Fibroblast of skin of right quadriceps (primary cell): ENCODE measurements at regions not wholly inside any gene's neighbourhood (a gene's known extent, or its start where the extent isn't known, plus 50 kb on each side); places are given as distances from the start of the nearest gene placed in this dataset.
"Not testable (repeated sequence)": the region's sequence is repeated elsewhere in the genome, so short reads cannot be mapped to it uniquely, and the experiment has no call there.

ENCODE experiments used
- DNase-seq: peaks from one replicate; pipeline ENCODE4 v3.0.0-alpha.2; 2013

DNA sequence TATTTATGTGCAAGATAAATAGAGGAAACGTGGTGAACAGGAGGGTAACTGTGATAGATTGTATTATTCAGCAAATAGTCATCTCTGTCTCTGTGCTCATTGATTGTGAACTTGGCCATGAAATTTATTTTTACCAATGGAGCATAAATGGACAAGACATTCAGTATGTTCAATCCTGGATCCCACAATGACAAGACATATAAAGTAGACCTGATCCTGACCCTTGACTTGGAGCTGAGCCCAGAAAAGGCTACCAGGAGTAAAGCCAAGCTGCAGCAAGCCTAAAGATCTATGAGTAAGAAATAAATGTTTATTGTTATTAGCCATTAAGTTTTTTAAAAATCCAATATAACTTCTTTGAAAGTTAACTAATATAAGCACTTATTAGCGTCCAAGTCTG is 531.2 kb downstream of the PIK3C3 start:
- no peak for DNase-seq

DNA sequence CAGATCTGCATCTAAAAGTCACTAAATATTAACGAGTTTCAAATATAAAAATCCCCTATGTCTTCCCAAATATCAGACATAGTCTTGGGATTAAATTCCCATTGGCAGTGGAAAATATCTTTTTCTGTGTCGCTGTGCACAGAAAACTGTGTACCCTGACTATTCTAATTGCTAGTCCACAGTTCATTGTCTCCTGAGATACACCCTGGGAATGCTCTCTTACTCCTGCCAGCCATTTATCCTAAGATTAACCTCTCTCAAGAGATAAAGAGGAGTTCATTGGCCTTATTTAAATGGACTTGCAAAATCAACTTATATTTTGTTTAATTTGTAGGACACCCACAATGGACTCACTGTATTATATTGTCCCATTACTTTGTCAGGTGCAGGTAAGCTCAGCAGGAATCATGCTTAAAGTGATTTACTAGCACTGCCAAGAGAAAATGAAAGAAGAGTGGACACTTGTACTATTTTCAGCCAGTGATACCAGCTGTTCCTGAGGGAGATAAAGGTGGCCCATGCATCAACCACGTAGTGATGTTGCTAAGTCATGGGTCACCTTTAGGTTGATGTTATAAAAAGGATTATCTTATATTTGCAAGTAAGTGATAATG is 553.8 kb downstream of the PIK3C3 start:
- no peak for DNase-seq

DNA sequence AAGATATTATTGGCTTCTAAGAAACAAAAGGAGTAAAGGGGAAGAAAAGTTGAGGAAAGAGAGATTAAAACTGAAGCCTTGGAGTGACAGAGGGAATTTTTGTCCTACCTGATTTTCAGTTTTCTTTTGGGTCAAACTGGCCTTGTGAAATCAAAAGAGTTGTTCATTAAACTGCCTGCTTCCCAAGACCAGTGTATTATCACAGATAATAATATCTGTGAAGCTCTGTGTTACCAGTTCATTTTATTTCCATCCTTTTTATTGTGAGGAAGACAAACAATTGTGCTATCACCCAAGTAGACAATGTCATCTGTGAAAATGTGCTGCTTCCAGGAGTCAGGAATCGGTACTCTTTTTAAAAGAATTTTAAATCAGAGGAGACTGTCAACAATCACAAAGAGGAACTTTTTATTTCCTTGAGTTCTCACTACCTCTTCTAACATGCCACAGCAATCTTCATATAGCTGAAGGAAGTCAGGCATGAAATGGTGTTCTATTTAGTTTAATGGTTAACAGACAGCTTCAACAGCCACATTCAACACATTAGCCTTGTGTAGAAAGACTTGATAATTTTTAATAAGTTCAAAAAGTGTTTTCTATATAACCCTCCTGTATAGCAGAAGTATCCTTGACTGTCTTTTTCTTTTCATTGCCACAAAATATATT is 554.8 kb downstream of the PIK3C3 start:
- DNase-seq: no peak

DNA sequence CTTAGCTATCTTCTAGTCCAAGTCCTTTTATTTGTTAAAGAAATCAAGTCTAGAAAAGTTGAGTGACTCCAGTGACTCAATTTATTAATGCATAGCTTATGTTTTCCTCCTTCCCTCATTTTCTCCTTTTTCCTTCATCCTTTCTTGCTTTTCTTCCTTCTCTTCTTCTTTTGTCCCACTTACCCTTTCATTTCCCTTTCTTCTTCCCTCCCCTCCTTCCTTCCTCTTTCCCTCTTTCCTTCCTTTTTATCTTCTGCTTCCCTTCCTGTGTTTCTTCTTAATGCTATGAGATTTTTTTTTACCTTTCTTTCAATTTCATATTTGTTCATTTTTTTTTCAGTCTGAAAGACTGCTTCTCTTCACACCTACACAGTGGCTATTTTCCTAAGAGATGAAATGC is 555.5 kb downstream of the PIK3C3 start:
- DNase-seq: no peak

DNA sequence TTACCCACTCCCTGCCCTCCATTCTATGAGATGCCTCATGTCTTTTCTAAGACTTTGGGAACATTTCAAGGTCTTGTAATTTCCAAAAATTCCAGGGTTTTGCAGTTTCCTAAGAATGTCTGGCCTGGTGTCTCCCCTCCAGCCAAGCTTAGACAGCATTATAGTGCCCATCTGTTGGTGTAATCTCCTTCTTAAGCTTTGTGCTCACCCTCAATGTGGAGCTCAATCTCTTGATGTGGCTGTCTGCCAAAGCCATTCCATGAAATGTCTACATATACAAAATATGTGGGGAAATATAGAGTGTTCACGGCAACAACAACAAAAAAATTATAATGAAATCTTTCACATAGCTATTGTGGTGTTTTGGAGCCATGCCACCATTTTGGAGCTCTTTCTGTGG is 558.4 kb downstream of the PIK3C3 start:
- no peak for DNase-seq

DNA sequence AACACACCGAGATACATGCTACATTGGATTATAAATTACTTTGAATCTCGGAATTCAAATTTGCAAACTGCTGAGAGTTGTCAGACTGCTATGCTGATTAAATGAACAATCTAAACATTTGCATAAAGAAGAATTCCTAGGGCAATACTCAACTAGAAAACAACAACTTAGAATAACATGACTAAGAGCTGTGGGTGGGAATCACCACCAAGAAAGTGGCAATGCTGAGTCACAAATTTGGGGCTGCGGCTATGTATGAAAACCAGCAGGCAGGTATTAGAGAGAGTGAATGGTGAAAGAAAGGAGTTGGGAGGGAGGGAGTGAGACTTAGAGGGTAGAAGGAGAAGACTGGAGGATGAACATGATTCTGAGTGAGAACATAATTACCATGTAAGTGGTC is 559.5 kb downstream of the PIK3C3 start:
- DNase-seq: peak; percentile 20

DNA sequence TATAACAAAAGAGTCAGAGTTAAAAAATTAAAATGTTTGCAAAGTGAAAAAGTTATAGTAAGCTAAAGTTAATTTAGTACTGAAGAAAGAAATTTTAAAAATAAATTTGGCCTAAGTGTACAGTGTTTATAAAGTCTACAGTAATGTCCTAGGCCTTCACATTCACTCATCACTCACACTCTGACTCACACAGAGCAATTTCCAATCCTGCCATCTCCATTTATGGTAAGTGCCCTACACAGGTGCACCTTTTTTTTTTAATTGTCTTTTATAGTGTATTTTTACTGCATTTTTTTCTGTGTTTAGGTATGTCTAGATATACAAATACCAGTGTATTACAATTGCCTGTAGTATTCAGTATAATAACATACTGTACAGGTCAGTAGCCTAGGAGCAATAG is 562.9 kb downstream of the PIK3C3 start:
- no peak for DNase-seq

DNA sequence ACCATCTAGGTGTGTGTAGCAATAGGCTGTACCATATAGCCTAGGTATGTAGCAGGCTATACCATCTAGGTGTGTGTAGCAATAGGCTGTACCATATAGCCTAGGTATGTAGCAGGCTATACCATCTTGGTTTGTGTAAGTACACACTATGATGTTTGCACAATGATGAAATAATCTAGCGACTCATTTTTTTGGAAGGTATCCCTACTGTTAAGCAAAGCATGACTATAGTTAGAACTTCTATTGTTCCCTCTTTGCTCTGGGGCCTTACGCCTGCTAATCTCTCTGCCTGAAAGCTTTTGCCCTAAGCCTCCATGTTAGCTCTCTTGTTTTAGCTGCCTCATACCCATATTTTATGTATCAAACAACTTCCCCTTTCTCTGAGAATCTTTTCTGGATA is 563.3 kb downstream of the PIK3C3 start:
- DNase-seq: not testable (repeated sequence)

DNA sequence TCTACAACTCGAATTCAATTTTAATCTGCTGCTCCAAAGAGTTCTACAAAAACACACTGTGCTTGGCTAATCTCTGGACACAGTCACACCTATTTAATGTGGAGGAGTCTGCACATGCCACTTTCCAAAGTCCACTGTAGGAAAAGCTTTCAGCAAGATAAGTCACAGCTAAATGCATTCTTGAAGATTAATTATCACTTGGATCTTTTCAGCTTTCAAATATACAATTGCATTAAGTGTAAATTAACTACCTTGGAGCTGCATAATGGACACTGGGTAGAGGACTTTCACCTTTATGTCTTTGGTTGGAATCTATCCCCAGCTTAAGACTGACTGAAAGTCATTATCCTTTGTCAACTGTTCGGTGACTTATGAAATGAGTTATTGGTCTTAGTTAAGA is 565.1 kb downstream of the PIK3C3 start:
- DNase-seq: no peak

DNA sequence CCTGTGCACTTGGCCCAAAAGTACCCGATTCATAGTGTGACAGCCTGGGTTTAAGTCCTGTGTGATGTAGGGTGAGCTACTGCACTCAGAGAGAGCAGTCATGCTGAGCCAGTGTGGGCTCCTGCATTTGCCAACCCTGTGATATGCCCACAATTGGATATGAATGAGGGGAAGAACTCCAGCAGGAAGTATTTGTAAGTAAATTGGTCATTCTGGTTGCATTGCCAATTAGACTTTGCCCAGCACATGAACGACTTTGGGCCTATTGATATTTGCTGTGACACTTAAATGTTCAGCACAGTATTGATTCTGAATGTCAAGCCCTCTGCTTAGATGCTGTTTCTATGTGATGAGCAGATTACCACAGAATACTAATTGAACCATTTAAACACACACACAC is 570.9 kb downstream of the PIK3C3 start:
- DNase-seq: no peak

DNA sequence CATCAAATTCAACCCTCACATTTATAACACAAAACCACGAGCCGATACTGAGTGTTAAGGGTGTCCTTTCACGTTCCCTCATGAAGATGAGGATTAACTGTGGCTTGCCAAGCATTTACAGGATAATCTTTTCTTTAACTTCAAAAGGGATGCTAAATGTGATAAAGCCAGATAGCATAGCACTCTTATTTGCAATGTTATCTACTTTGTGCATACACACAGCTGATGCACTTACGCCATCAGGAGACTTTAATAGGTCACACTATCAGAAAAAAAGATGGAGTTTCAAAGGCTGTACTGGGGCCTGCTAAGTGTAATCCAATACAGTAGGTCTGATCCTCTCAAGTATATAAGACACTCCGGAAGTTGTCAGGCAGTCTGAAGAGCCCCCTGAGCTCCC is 572.7 kb downstream of the PIK3C3 start:
- DNase-seq: no peak

DNA sequence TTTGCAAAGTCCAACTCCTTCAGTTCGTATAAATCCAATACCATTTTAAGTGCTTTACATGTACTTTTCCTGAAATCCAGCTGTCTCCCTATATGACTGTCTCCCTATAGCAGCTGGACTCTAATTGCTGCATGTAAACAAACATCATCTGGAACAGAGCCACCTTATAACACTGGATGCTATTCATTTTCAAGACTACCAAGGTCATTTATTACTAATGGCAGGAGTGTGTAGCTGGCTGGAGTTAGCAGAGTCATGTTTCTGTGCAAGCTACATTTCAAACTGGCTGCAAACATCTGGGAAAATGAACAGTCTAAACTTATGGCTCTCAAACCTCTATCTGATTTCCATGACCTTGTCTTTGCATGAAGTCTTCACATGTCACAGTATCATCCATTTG is 575.2 kb downstream of the PIK3C3 start:
- DNase-seq: no peak

DNA sequence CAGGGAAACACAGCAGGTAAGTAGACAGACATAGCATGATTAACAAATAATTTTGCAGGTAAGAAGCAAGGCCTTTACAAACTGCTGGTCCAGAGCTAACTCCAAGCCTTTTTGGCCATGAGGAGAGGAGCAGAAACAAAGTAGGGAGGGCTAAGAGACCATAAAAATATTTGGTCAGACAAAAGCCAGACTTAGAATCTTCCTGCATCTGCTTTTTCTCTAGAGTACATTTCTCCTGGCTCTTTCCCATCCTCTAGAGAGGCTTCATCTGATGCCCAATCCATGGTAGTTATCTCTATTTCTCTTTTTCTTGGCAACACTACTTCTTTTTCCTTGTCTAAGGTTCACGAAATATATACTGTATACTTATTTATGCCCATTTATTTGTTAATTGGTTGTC is 577.1 kb downstream of the PIK3C3 start:
- no peak for DNase-seq

DNA sequence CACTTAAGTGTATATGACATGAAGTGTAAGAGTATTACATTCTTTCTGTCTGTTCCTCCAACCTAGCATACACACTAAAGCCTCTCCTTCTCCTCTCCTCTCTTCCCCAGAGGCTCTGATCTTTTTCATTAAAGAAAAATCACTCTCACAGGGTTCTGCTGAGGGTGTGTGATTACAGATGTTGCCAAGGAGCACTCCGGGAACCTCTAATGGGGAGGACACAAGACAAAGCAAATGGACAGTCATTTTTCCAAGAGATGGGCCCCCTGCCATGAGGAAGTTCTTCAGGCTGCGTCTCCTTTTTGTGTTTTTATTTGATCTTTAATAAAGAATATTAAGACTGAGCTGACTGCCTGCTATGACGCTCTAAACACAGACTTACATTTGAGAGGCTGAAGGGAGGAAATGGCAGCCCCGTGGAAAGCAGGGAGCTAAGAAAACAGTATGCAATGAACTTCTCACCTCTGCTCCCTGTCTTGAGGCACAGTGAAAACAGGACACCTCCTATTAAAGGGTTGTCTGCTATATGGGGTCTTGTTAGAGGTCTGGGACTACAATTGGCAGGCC is 578.1 kb downstream of the PIK3C3 start:
- DNase-seq: no peak

DNA sequence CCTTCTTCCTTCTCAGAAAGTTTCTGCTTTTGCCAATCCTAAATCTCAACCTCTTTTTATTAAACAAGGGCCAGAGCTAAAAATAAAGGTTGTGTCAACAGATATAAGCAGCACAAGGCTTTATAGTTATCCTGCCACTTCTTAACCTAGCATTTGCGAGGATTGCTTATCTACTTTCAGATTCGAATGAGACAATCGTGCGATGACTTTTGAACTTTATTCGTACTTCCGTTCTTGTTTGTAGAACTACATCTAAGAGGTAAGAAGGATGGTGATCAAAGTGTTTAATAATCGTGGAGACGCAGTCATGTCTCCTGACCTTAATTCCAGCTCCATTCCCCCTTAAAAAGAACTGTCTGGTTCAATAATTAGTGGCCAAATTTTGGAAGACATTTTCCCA is 578.6 kb downstream of the PIK3C3 start:
- no peak for DNase-seq

DNA sequence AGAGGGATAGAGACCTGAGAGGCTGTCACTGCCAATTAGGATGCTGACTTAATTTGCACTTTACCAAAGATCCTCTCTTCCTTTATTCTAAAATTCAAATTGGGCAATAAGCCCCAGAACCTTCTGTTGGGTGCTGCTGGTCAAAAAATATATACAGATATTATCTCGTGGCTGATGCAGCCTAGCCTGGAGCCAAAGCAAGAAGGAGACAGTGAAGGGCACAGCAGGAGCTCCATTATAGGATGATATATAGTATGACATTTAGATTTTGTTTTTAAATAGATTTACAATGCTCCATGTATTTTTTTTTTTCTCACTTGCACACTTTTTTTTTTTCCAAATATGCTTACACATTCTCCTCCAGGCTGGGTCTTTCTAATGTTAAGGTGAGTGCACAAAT is 579.3 kb downstream of the PIK3C3 start:
- no peak for DNase-seq

DNA sequence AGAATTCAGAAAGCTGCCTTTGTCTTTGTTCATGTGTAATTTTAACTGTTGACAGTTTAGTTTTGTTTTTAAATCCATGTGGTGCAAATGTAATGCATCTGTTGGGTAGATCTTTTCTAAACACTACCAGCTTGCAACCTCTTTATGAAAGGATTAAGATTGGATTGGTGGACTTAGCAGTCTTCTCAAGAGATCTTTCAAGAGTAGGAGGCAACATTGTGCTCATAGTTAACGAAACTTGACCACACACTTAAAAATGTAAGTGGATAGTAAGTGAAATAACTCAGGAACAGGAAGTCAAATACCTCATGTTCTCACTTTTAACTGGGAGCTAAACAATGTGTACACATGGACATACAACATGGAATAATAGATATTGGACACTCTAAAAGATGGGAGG is 579.0 kb downstream of the RIT2 start:
- no peak for DNase-seq

DNA sequence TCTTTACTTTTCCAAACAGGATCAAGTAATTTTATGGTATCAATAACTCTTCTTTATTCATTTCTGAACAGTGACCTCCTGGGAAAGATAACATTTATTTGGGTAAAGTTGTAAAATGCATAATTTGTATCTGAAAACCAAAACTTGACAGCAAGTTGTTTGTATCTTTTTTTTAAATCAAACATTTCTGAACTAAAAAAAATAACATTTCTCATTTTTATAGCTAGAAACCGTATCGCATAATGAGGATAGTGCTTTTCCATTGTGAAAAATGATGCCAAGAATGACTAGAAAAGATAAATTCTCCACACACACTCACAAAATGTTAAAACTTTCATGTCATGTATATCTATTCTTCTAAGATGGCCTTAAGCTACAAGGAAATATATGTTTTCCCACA is 578.2 kb downstream of the RIT2 start:
- DNase-seq: no peak

DNA sequence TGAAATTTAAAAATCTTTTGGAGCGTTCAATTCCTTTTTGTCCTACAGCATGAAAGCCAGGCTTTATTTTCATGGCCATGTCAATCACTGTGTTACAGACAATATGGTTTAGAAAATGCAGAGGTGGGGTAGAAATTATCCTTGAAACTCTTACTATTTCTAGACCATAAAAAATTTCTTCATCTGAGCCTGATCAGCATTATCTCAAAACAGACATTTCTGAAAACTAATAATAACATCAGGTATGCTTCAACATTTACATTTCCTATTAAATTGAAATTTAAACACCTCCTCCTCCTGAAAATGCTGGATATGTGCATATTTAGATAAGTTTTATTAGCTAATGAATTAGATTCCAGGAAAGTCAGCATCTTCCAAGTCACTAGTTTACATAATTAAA is 570.6 kb downstream of the RIT2 start:
- DNase-seq: no peak

DNA sequence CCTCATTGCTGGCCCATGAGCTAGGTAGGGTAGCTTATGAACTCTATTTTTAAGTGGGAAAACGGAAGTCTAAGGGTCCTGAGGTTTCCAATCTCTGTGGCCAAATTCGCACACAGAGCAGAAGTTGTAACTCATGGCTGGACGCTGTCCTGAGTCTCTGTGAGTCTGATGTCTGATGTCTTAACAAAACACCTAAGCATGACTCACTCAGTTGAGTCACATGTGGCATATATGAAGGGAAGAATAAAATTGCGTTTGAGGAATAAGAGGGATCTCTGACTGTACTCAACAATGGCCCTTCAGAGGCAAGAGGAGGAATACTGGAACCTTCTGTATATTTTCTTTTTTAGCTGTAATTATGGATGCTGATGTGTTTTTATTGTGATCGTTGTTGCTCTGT is 569.7 kb downstream of the RIT2 start:
- DNase-seq: peak; percentile 42

DNA sequence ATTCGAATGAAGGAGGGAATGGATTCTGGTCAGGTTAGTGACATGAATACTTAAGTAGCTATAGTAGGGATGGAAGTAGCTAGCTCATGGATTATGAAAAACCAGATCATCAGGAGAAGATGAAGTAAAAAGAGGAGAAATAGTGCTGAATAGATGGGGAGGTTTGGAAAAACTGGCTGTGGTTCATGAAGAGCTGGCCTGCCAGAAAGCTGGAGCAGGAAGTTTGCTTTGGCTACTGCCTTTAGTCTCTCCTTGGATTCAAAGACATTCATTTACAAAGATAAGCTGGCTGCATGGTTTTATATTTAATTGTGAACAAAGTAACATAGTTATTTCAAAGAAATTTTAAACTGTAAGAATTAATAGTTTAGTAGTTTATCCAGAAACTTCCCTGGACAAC is 567.0 kb downstream of the RIT2 start:
- no peak for DNase-seq

DNA sequence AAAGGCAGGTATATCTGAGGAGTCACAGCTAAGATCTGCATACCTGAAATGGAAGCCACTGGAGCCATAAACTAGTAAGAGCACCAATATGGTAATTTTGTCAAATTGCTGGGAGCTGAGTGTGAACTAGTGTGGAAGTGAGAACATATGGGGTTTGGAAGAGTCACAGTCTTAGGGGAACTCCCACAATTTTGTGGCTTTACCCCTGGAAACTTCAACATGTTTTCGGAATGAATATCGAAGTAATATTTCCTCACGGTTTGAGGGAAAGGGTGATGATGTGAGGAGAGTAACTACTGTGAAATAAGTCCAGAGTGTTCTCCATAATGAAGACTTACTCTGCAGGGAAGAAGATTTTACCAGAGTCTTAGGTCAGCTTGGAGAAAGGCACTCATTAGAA is 565.9 kb downstream of the RIT2 start:
- no peak for DNase-seq

DNA sequence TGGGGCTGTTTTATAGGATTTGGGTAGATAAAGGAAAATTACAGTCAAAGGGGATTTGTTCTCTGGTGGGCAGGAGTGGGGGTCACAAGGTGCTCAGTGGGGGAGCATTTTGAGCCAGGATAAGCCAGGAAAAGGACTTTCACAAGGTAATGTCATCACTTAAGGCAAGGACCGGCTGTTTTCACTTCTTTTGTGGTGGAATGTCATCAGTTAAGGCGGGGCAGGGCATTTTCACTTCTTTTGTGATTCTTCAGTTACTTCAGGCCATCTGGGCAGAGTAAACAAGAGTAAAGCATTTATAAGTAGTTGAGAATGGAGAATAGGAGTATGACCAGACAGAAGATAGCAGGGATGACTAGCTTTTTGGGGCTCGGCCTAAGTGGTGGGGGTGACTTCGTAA is 562.9 kb downstream of the RIT2 start:
- not testable (repeated sequence) for DNase-seq

DNA sequence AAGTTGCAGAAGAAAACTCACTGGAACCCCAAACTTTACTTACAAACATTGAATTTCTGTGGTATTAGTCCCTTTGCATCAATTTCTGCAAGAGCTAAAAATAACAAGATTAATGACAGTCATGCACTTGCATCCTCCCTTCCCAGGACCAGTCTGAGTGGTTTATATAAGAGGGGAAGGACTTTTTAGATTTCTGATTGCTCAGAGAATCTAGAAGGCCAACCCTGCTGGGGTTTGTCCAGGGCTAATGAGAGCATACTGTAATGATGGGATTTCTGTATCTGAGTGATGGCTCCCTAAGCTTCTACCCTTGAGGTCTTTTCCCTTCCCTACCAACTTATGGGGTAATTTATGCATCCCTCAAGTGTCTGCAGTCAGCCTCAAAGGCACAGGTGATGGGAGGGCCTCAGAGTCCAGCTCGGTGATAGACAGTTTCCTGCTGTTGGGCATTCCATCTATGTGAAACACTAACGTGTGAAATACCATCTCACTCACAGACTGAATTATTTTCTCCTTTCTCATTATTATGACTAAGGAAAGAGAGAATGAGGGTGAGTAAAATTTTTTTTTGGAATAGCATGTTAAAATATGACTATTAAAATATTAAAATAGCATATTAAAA is 556.3 kb downstream of the RIT2 start:
- peak; percentile 8 for DNase-seq

DNA sequence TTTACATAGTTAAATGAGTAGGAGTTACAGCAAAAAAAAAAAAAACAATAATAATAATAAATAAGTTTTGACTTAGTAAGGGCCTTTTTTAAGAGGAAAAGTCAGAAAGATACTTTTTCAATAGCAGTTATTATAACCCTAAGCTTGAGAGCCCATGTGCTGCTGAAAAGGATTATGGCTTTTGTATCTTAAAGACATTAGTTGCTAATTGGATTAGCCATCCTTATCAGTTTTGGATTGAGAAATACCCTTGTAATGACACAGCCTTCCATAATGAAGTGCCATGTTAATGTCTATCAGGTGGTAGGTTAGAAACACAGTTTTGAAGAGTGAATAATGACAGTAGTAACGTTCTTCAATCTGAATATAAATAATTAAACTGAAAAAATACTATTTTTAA is 554.0 kb downstream of the RIT2 start:
- no peak for DNase-seq
